Heart right ventricle (tissue), 16 donors: ENCODE measurements at regions not wholly inside any gene's neighbourhood (a gene's known extent, or its start where the extent isn't known, plus 50 kb on each side); places are given as distances from the start of the nearest gene placed in this dataset.

Experiments used
- ATAC-seq, 8 donors: fragments of 200-7000 bp; cut with Tn5 transposase; one replicate each; pipeline ENCODE4 v1.9.1; 2020; ENCODE audit warnings: mild to moderate bottlenecking in 8 of 8, moderate library complexity in 8 of 8, moderate number of reproducible peaks in 1 of 8
- DNase-seq, 2 donors: peaks; one replicate each; pipeline ENCODE4 v3.0.0-alpha.2; 2020
- H3K27ac ChIP-seq, 10 donors: fragments of 200-600 bp; sonication (generic) in 2 of 10; one replicate each; pipeline versions ENCODE4 v1.5.0 to v1.8.0; 2020 to 2022; ENCODE audit warnings: mild to moderate bottlenecking in 3 of 10
- H3K27me3 ChIP-seq, 7 donors: fragments of 200-600 bp; one replicate each; pipeline ENCODE4 v1.8.0; 2021 to 2022; ENCODE audit warnings: mild to moderate bottlenecking in 2 of 7
- H3K36me3 ChIP-seq, 9 donors: fragments of 200-600 bp; sonication (generic) in 1 of 9; one replicate each; pipeline versions ENCODE4 v1.5.0 to v1.8.0; 2020 to 2022; ENCODE audit warnings: mild to moderate bottlenecking in 2 of 9
- H3K4me1 ChIP-seq, 9 donors: fragments of 200-600 bp; sonication (generic) in 1 of 9; one replicate each; pipeline versions ENCODE4 v1.5.0 to v1.8.0; 2020 to 2022; ENCODE audit warnings: mild to moderate bottlenecking in 4 of 9
- H3K4me3 ChIP-seq, 10 donors: fragments of 200-600 bp; sonication (generic) in 2 of 10; one replicate each; pipeline versions ENCODE4 v1.5.0 to v1.8.0; 2020 to 2022; ENCODE audit warnings: mild to moderate bottlenecking in 7 of 10, moderate library complexity in 2 of 10
- H3K9me3 ChIP-seq, 11 donors: fragments of 200-600 bp in 10 of 11; sonication (generic) in 2 of 11; one replicate each; pipeline versions ENCODE4 v1.5.0 to v1.8.0; 2013 to 2022; ENCODE audit warnings: mild to moderate bottlenecking in 2 of 11, control low read depth in 1 of 11, moderate library complexity in 1 of 11
- WGBS, 2 donors: extraction: QIAGEN DNeasy Blood & Tissue Kit; methylation state at CpG; one replicate each; pipeline ENCODE4 v1.1.7; 2013; ENCODE audit warnings: inconsistent platforms in 1 of 2; 5-methylcytosine and 5-hydroxymethylcytosine counted together
- intact Hi-C, 10 donors: fragments of 100-400 bp; cut with DNase I; formaldehyde crosslinking; loops; one replicate each; pipeline versions ENCODE4 v1.11.1 to v1.14.2; 2022
- TF ChIP-seq, protein P1 (sequence below), 9 donors: fragments of 200-600 bp; sonication (generic) in 2 of 9; IDR thresholded peaks; one replicate each; pipeline versions ENCODE4 v1.5.0 to v1.8.0; 2021 to 2022; ENCODE audit warnings: antibody characterized with exemption in 9 of 9, mild to moderate bottlenecking in 5 of 9, moderate library complexity in 1 of 9
- donor health status: Arrhythmogenic right ventricular cardiomyopathy.
- donor health status: ischemic (EF 13 %, LVEDD 7.1; RV severe dilation, severe dysfunction).
- donor health status: healthy with polysubstance abuse.
- donor health status: DM: no; HTN: yes; CAD: no.
- donor health status: DM: no; HTN: no; CAD: no.
- donor health status: ischemic (EF 25% LVEDD 6.9; RV normal size, moderate dysfunction).
- donor health status: ischemic (EF 25% LVEDD 5.7; RV mildly dilated, moderate dysfunction).
- donor health status: healthy.
- donor health status: DM: yes; HTN: yes; CAD: no.
- donor health status: Ischemic cardiomyopathy.
- donor health status: ischemic (EF 35%, LVEDD 5.7; RV mildly dilated, moderate dysfunction).
- donor health status: nonischemic (EF 11% LVEDD 7.7; RV severe dilation, severe dysfunction).
- donor health status: DM: yes; HTN: yes; CAD: no.
- donor health status: PGD.
- donor health status: ischemic (EF 29% LVEDD 5.4; RV normal size, mild dysfunction).
- donor health status: nonischemic (EF 23%, LVEDD 6.1; RV moderate dilation, normal function).

DNA sequence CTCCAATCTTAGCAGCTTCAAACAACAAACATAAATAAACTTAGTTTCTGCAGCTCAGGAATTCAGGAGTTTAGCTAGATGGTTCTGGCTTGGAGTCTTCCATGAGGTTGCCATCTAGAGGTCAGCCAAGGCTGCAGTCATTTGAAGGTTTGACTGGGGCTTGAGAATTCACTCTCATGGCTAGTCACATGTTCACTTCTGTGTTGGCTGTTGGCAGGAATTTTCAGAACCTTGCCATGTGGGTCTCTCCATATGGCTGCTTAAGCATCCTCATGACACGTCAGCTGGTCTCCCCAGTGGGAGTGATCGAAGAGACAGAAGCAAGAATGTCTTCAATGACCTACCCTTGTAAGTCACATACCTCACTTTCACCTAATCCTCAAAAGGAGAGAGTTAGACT lies 269.2 kb upstream of the CNTN3 start:
- H3K27ac ChIP-seq, result no peak overlapping the region
- no peak overlapping the region for H3K4me3 ChIP-seq
- DNase-seq (no peak), ATAC-seq (no peak)
- WGBS, 2 donors, result 68 to 69% methylated on average over 2 of the region's 2 CpGs
- H3K4me1 ChIP-seq, result no peaks in the 10 kb centered on the region
- H3K27me3 ChIP-seq, result no peaks in the 10 kb centered on the region
- intact Hi-C loops, result no loop called here
- H3K9me3 ChIP-seq, result peaks cover 0 to 24% (median 0%) of the 10 kb centered on the region in 11 donors
- TF ChIP-seq, protein P1, sequence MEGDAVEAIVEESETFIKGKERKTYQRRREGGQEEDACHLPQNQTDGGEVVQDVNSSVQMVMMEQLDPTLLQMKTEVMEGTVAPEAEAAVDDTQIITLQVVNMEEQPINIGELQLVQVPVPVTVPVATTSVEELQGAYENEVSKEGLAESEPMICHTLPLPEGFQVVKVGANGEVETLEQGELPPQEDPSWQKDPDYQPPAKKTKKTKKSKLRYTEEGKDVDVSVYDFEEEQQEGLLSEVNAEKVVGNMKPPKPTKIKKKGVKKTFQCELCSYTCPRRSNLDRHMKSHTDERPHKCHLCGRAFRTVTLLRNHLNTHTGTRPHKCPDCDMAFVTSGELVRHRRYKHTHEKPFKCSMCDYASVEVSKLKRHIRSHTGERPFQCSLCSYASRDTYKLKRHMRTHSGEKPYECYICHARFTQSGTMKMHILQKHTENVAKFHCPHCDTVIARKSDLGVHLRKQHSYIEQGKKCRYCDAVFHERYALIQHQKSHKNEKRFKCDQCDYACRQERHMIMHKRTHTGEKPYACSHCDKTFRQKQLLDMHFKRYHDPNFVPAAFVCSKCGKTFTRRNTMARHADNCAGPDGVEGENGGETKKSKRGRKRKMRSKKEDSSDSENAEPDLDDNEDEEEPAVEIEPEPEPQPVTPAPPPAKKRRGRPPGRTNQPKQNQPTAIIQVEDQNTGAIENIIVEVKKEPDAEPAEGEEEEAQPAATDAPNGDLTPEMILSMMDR (IDR thresholded peaks at IDR 0.05), result peak in 2 of 9 donors; percentile 12 to 24
- H3K36me3 ChIP-seq, result no peaks in the 10 kb centered on the region

DNA sequence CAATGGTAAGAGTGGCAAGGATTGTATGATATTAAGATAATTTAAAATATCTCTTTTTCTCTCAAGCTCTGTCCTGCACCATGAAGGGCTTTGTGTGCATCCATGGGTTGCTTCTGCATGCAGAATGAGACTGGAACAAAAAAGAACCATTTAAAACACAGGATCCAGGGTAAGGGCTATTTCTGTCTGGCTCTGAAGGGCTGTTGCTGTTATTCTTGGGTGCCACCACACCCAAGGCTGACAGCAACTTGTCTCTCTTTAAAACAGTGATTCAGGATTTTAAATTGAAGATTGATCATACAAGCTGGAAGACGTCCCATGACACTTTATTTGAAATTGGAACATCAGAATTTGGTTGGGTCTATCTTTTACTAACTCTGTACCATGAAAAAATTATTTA lies 268.8 kb upstream of the CNTN3 start:
- intact Hi-C loops, result no loop called here
- DNase-seq, result no peak
- peaks cover 0 to 20% (median 0%) of the 10 kb centered on the region in 11 donors for H3K9me3 ChIP-seq
- H3K27me3 ChIP-seq, result no peaks in the 10 kb centered on the region
- H3K27ac ChIP-seq, result no peak overlapping the region
- no peak overlapping the region for H3K4me3 ChIP-seq
- TF ChIP-seq, protein P1 (IDR thresholded peaks at IDR 0.05), result no peak
- ATAC-seq, result no peak
- H3K4me1 ChIP-seq, result no peaks in the 10 kb centered on the region
- H3K36me3 ChIP-seq, result no peaks in the 10 kb centered on the region
- 64 to 68% methylated on average over 1 of the region's 1 CpG for WGBS, 2 donors

DNA sequence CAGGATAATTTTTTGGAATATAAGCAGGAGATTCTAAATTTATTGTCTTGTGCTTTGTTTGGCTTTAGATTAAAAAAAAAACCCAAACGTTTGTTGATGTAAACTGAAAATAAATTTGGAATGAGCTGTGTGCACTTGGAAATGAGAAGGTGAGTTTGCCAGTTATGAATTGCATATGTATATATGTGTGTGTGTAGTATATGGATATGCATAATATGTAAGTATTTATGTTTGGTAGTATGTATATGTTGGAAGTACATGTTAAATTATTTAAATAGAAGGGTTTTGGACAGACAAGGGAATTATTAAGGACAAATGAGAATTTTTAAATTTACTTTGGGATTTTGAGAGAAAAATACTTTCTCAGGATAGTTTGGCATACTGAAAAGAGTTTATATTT lies 265.8 kb upstream of the CNTN3 start:
- ATAC-seq (no peak), DNase-seq (no peak)
- TF ChIP-seq, protein P1 (IDR thresholded peaks at IDR 0.05), result no peak
- 27 to 29% methylated on average over 1 of the region's 1 CpG for WGBS, 2 donors
- Histone ChIP-seq H3K36me3 (no peaks in the 10 kb centered on the region), H3K27ac (no peak overlapping the region), H3K27me3 (no peaks in the 10 kb centered on the region), H3K4me1 (no peaks in the 10 kb centered on the region), H3K4me3 (no peak overlapping the region), H3K9me3 (no peaks in the 10 kb centered on the region)
- intact Hi-C loops, result no loop called here

DNA sequence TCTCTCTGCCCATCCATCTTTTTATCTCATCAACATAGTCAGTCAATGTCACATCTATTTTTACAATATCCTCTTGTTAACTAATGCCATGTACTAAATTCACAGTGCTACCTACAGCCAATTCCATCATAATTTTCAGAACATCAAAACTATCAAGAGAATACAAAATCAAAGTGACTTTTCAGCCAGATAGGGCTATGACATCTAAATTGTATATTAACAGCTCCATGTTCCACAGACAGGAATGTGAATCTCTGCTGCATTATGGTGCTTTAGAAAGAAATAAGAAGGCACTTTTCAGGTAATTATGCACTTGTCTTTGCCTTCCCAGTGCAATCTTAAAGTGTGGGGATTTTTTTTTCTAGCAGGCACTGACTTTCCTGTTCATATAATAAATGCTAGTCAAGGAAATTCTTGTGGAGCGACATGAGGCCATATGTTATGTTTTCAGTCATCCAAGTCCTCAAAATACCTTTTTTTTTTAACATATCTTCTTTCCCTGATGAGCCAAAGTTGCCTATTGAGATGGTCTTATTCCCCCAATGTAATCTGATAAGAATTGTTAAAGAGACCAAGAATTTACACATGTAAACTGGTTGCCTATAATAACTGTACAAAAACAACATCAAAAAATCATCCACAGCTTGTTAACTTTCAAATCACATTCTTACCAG lies 252.0 kb upstream of the CNTN3 start:
- no peaks in the 10 kb centered on the region for H3K36me3 ChIP-seq
- ATAC-seq, result no peak
- DNase-seq, result no peak
- TF ChIP-seq, protein P1 (IDR thresholded peaks at IDR 0.05), result no peak
- H3K9me3 ChIP-seq, result no peaks in the 10 kb centered on the region
- H3K27me3 ChIP-seq, result no peaks in the 10 kb centered on the region
- WGBS, 2 donors, result 52 to 59% methylated on average over 1 of the region's 1 CpG
- intact Hi-C loops, result no loop called here
- no peak overlapping the region for H3K27ac ChIP-seq
- H3K4me1 ChIP-seq, result no peaks in the 10 kb centered on the region
- no peak overlapping the region for H3K4me3 ChIP-seq
